GM18499 (cell line): ENCODE measurements at regions not wholly inside any gene's neighbourhood (a gene's known extent, or its start where the extent isn't known, plus 50 kb on each side); places are given as distances from the start of the nearest gene placed in this dataset.
"Not testable (repeated sequence)": the region's sequence is repeated elsewhere in the genome, so short reads cannot be mapped to it uniquely, and the experiment has no call there.

ENCODE experiments used
- ATAC-seq: cut with Tn5 transposase; IDR thresholded peaks from one replicate; pipeline ENCODE4 v1.9.1; 2021; ENCODE audit warnings: moderate number of reproducible peaks; ENCODE audit not compliant: insufficient read depth, unreplicated experiment

DNA sequence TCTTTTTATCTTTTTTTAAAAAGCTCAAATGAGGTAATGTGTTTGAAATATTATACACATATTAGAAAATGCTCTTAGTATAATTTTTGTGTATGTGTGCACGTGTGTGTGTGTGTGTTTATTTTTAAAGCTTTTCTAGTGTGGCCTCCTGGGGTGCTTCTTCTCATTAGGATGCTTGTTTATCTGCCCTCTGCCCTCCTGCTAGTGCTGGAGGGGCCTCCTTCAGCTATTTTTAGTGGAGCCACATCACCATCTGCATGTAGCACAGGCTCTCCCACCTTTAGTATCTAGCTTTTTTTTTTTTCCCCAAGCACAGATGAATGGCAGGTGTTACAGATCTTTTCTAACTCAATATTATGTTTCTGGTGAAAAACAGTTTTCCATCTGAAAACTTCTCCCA lies 155.7 kb upstream of the TMEM229A start:
- ATAC-seq = no peak

- no peak for ATAC-seq
Observed at GRCh38 chr7:124187962-124188361, 155.1 kb upstream of the TMEM229A start.

GRCh38 chr7:124183649-124184048 lies 150.8 kb upstream of the TMEM229A start:
- ATAC-seq = no peak

DNA sequence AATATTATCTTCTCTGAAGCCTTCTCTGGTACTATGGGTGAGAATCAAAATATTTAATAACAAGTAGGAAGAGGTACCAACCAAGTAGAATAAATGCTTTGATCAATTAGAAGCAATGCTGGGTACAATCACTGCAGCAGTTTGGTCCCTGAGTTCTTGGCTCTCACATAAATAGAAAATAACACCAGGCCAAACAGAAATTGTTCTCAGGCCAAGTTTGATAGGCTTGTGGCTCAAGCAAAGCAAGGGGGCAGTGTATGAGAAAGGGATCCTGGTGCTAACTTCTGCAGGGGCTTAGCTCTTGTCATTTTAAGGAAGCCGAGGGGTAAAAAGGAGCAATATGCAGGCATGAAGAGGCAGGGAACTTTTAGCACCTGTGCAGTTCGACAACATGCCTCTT lies 146.8 kb upstream of the TMEM229A start:
- no peak for ATAC-seq

- ATAC-seq = no peak
Observed at GRCh38 chr7:124177891-124178290, 145.0 kb upstream of the TMEM229A start.

DNA sequence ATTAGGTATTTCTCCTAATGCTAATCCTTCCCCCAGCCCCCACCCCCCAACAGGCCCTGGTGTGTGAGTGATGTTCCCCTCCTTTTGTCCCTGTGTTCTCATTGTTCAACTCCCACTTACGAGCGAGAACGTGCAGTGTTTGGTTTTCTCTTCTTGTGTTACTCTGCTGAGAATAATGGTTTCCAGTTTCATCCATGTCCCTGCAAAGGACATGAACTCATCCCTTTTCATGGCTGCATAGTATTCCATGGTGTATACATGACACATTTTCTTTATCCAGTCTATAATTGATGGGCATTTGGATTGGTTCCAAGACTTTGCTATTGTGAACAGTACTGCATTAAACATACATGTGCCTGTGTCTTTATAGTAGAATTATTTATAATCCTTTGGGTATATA lies 138.9 kb upstream of the TMEM229A start:
- ATAC-seq = not testable (repeated sequence)

GRCh38 chr7:124171068-124171467 lies 138.2 kb upstream of the TMEM229A start:
- ATAC-seq = no peak

DNA sequence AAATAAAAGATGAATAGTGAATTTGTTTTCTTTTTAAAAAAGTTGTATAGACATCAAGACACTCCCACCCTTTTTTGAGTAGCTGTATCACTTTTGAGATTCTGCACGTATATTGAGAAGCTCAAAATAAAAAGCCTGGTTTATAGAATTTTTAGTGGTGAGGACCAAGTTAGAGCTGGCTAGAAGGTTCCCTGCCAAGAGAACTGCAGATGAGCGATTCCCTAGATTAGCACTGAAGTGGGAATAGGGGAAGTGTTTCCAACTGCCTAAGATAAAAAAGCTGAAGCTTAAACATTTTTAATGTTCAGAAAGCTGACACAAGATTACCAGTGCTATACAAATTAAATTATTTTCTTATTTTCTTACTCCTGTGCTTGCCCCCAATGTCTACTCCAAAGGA lies 135.7 kb upstream of the TMEM229A start:
- ATAC-seq = no peak

- no peak for ATAC-seq
Observed at GRCh38 chr7:124162667-124163066, 129.8 kb upstream of the TMEM229A start.

GRCh38 chr7:124155432-124156022 lies 122.7 kb upstream of the TMEM229A start:
- ATAC-seq = no peak

DNA sequence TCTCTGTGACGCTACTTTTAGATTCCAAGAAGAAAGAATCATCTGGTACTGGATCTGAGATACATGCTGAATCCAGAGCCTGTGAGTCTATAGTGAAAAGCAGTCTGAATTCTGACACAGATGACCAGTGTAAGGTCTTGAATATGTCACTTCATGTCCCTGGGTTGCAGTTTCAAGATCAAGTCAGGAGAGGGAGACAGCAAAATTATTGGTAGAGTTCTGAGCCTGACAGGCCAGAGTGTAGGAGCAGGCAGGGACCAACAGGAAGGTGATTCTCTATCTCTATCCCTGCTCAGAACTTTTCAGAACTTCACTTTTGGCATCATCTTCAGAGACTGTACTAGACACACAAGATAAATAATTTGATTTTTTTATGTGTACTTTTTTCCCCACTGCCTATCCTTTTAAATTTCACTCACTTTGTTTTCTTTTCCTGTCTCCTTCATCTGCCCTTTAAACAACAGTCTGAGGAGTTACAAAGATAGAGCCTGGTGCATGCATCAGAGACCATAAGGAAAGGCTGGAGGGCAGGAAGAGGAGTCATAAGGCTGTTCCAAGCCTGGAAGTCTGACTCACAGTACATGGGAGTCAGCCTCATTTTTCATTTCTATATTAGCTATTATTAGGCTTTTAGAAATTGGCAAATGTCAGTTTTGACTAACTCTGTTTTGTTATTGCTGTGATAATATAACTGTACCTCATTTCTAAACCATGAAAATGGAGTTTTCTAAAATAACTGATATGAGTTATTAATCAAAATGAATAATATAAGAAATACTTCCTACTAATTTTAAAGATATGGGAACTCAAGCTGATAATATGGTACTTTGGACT lies 120.2 kb upstream of the TMEM229A start:
- no peak for ATAC-seq

- no peak for ATAC-seq
Observed at GRCh38 chr7:124137664-124138063, 104.8 kb upstream of the TMEM229A start.

DNA sequence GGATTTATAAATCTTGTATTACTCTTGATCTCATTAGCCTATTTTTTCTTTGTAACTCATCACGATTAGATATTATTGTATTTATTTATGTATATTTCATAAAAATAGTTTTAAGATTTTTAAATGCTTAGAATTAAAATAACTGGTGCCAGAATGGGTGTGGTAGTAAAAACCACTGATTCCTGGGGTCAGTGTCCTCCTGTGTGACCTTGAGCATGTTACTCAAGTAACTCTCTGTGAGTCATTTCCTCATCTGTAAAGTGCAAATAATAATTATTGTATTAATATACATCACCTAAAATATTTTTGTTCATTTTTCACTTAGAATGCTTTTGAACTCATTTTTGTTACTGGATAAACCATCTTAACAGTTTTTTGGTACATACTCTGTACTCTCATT lies 91.3 kb upstream of the TMEM229A start:
- ATAC-seq = no peak

GRCh38 chr7:124120911-124121310 lies 88.0 kb upstream of the TMEM229A start:
- no peak for ATAC-seq

DNA sequence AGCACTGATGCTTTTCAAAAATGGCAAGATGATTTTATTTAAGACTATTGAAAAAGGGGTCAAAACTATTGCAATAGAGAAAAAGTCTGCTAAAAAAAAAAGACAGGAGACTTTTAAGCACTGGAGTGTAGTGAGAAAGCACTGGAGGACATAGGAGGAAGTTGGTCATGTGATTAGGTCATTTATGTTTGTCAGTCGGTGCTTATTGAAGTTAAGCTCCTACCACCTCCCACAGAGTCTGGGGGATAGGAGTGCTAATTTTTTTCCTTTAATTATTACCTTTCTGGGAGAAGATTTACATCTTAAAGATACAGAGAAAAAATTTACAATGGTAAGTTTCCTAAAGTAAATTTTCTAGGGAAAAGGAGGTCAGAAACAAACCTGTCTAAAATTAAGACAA lies 80.2 kb upstream of the TMEM229A start:
- no peak for ATAC-seq

DNA sequence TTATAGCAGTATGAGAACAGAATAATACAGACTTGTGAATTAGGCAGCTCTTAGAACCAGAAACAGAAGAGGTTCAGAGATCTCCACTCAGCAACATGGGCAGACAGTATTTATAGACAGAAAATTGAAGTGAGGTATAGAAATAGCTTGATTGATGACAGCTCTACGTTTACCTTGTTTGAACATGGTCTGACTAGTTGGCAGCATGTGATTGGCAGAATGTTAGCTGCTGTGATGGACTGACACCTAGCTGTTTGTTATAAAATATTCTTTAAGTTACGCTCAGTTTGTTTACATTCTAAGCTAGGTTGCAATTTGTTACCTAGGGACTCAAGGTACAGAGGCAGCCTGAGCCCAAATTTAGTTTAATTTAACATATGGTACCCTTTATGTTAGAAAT lies 73.7 kb upstream of the TMEM229A start:
- no peak for ATAC-seq

DNA sequence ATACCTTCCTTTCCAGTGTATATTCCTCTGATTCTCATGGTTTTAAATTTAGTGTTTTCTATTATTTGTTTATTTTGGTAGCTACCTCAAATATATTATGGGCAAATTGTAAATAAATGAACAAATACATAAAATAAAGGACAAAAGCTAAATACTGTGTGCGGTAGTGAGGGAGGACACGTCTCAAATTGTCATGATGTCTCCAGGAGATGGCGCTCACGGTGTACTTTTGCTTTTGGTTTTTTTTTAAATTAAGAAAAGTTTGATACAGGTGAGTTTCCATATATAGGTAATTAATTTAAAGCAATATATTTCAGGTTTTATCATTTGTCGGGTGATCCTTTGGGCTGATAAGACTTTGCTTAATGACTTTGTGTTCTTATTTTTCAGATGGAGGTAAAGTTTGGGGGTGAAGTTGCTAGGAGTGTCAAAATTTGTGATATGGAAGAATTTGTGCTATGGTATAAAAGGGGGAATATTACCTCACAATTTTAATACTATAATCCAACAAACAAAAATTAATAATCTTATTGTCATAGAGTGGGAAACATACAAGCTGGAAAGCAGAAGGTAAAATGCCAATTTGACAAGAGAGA lies 68.4 kb upstream of the TMEM229A start:
- ATAC-seq = no peak

GRCh38 chr7:124100190-124100589 lies 67.3 kb upstream of the TMEM229A start:
- no peak for ATAC-seq

GRCh38 chr7:124099585-124099984 lies 66.7 kb upstream of the TMEM229A start:
- ATAC-seq = not testable (repeated sequence)

- ATAC-seq = no peak
Observed at GRCh38 chr7:124089621-124090020, 56.8 kb upstream of the TMEM229A start.

- ATAC-seq = no peak
Observed at GRCh38 chr7:124088590-124088989, 55.7 kb upstream of the TMEM229A start.

DNA sequence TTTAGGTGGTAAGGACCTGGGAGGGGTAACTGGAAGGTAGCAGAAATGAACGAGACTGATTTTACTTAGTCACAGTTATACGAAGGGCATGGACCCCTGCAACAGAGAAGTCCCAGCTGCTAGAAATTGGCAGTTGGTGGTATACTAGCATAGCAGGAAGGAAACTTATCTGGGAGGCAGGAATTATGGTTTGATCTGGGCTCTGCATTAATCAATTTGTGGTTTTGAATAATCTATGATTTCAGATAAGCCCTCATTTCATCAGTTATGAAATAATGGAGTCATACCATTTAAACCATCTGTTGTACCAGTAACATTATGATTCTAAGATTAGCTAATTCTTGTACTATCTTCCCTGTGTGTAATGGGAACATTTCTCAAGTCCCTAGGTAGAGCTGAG lies 54.0 kb upstream of the TMEM229A start:
- ATAC-seq = no peak
